Activated T-helper 2 cell treated with anti-CD3 and anti-CD28 coated beads, Interferon-gamma antibody, Interleukin-2, Interleukin-4, amounts not matched to agents 10 μg/mL and 5 μg/mL and 100 μg/mL, durations not matched to agents 14 hours and 24 hours and 36 hours (primary cell): ENCODE measurements at regions not wholly inside any gene's neighbourhood (a gene's known extent, or its start where the extent isn't known, plus 50 kb on each side); places are given as distances from the start of the nearest gene placed in this dataset.
"Not testable (repeated sequence)": the region's sequence is repeated elsewhere in the genome, so short reads cannot be mapped to it uniquely, and the experiment has no call there.

Experiments
- DNase-seq: peaks from one replicate; pipeline ENCODE4 v3.0.0; 2021; ENCODE audit warnings: low spot score
- H3K27ac Mint-ChIP-seq: one replicate; pipeline ENCODE4 v1.8.0; 2021; ENCODE audit warnings: mixed read lengths
- H3K27me3 Mint-ChIP-seq: one replicate; pipeline ENCODE4 v1.8.0; 2021; ENCODE audit warnings: low read depth, mixed read lengths
- H3K36me3 Mint-ChIP-seq: one replicate; pipeline ENCODE4 v1.8.0; 2021; ENCODE audit warnings: low read depth, mixed read lengths
- H3K4me1 Mint-ChIP-seq: one replicate; pipeline ENCODE4 v1.8.0; 2021; ENCODE audit warnings: low read depth, mixed read lengths
- H3K4me3 Mint-ChIP-seq: one replicate; pipeline ENCODE4 v1.8.0; 2021; ENCODE audit warnings: low read depth, mild to moderate bottlenecking, moderate library complexity, mixed read lengths
- H3K9me3 Mint-ChIP-seq: one replicate; pipeline ENCODE4 v1.8.0; 2021; ENCODE audit warnings: mixed read lengths
- intact Hi-C: fragments of 100-400 bp; cut with micrococcal nuclease; formaldehyde crosslinking; loops from one replicate; pipeline ENCODE4 v1.15.1; 2023

GRCh38 chr3:20575146-20575545 is 389.1 kb upstream of the SGO1 start:
- intact Hi-C loops: no loop called here
- H3K27ac Mint-ChIP-seq: no peak overlapping the region
- DNase-seq: no peak
- H3K36me3 Mint-ChIP-seq: no peaks in the 10 kb centered on the region
- H3K27me3 Mint-ChIP-seq: no peaks in the 10 kb centered on the region
- H3K4me3 Mint-ChIP-seq: no peak overlapping the region
- no peaks in the 10 kb centered on the region for H3K4me1 Mint-ChIP-seq
- no peaks in the 10 kb centered on the region for H3K9me3 Mint-ChIP-seq

GRCh38 chr3:20574746-20575145 is 388.7 kb upstream of the SGO1 start:
- no peaks in the 10 kb centered on the region for H3K27me3 Mint-ChIP-seq
- H3K4me1 Mint-ChIP-seq: no peaks in the 10 kb centered on the region
- no peak overlapping the region for H3K4me3 Mint-ChIP-seq
- H3K27ac Mint-ChIP-seq: no peak overlapping the region
- H3K36me3 Mint-ChIP-seq: no peaks in the 10 kb centered on the region
- no peak for DNase-seq
- intact Hi-C loops: no loop called here
- peaks cover under 1% of the 10 kb centered on the region for H3K9me3 Mint-ChIP-seq

GRCh38 chr3:20573175-20573574 is 387.2 kb upstream of the SGO1 start:
- no peak overlapping the region for H3K4me3 Mint-ChIP-seq
- H3K9me3 Mint-ChIP-seq: peaks cover 8% of the 10 kb centered on the region
- no peak overlapping the region for H3K27ac Mint-ChIP-seq
- no peak for DNase-seq
- no peaks in the 10 kb centered on the region for H3K27me3 Mint-ChIP-seq
- H3K4me1 Mint-ChIP-seq: no peaks in the 10 kb centered on the region
- no peaks in the 10 kb centered on the region for H3K36me3 Mint-ChIP-seq
- intact Hi-C loops: no loop called here

GRCh38 chr3:20572473-20572872 is 386.5 kb upstream of the SGO1 start:
- no peaks in the 10 kb centered on the region for H3K36me3 Mint-ChIP-seq
- H3K27ac Mint-ChIP-seq: no peak overlapping the region
- intact Hi-C loops: no loop called here
- H3K4me3 Mint-ChIP-seq: no peak overlapping the region
- H3K4me1 Mint-ChIP-seq: no peaks in the 10 kb centered on the region
- no peak for DNase-seq
- H3K27me3 Mint-ChIP-seq: no peaks in the 10 kb centered on the region
- H3K9me3 Mint-ChIP-seq: peaks cover 8% of the 10 kb centered on the region

GRCh38 chr3:20569310-20569709 is 383.3 kb upstream of the SGO1 start:
- DNase-seq: no peak
- H3K9me3 Mint-ChIP-seq: peaks cover 8% of the 10 kb centered on the region
- no peak overlapping the region for H3K4me3 Mint-ChIP-seq
- H3K27ac Mint-ChIP-seq: no peak overlapping the region
- H3K27me3 Mint-ChIP-seq: no peaks in the 10 kb centered on the region
- intact Hi-C loops: no loop called here
- no peaks in the 10 kb centered on the region for H3K4me1 Mint-ChIP-seq
- no peaks in the 10 kb centered on the region for H3K36me3 Mint-ChIP-seq

GRCh38 chr3:20564966-20565365 is 379.0 kb upstream of the SGO1 start:
- intact Hi-C loops: no loop called here
- no peaks in the 10 kb centered on the region for H3K36me3 Mint-ChIP-seq
- no peak overlapping the region for H3K4me3 Mint-ChIP-seq
- no peaks in the 10 kb centered on the region for H3K27me3 Mint-ChIP-seq
- H3K4me1 Mint-ChIP-seq: no peaks in the 10 kb centered on the region
- no peak overlapping the region for H3K27ac Mint-ChIP-seq
- no peak for DNase-seq
- H3K9me3 Mint-ChIP-seq: peaks cover 16% of the 10 kb centered on the region

- no peak overlapping the region for H3K27ac Mint-ChIP-seq
- H3K4me3 Mint-ChIP-seq: no peak overlapping the region
- intact Hi-C loops: no loop called here
- no peak for DNase-seq
- H3K36me3 Mint-ChIP-seq: no peaks in the 10 kb centered on the region
- no peaks in the 10 kb centered on the region for H3K4me1 Mint-ChIP-seq
- H3K27me3 Mint-ChIP-seq: no peaks in the 10 kb centered on the region
- peaks cover 8% of the 10 kb centered on the region for H3K9me3 Mint-ChIP-seq
These were observed 378.0 kb upstream of the SGO1 start for GRCh38 chr3:20563985-20564384.

- intact Hi-C loops: no loop called here
These were observed 377.2 kb upstream of the SGO1 start for GRCh38 chr3:20563251-20563650.

GRCh38 chr3:20561166-20561565 is 375.2 kb upstream of the SGO1 start:
- no peaks in the 10 kb centered on the region for H3K4me1 Mint-ChIP-seq
- no peaks in the 10 kb centered on the region for H3K36me3 Mint-ChIP-seq
- intact Hi-C loops: no loop called here
- no peak overlapping the region for H3K27ac Mint-ChIP-seq
- DNase-seq: no peak
- peaks cover 8% of the 10 kb centered on the region for H3K9me3 Mint-ChIP-seq
- H3K4me3 Mint-ChIP-seq: no peak overlapping the region
- H3K27me3 Mint-ChIP-seq: no peaks in the 10 kb centered on the region

More at GRCh38 chr3:20563251-20563650, 377.2 kb upstream of the SGO1 start:
- DNase-seq: no peak
- Mint-ChIP-seq H3K4me1 (no peaks in the 10 kb centered on the region), H3K9me3 (peaks cover 8% of the 10 kb centered on the region), H3K27me3 (no peaks in the 10 kb centered on the region), H3K27ac (no peak overlapping the region), H3K36me3 (no peaks in the 10 kb centered on the region), H3K4me3 (no peak overlapping the region)

- intact Hi-C loops, H3K36me3 Mint-ChIP-seq, DNase-seq, H3K4me1 Mint-ChIP-seq, H3K27ac Mint-ChIP-seq, H3K4me3 Mint-ChIP-seq, H3K27me3 Mint-ChIP-seq, H3K9me3 Mint-ChIP-seq: not testable (repeated sequence)
These were observed 374.4 kb upstream of the SGO1 start for GRCh38 chr3:20560446-20560845.

GRCh38 chr3:20558161-20558560 is 372.2 kb upstream of the SGO1 start:
- no peak overlapping the region for H3K27ac Mint-ChIP-seq
- no peak overlapping the region for H3K4me3 Mint-ChIP-seq
- no peaks in the 10 kb centered on the region for H3K36me3 Mint-ChIP-seq
- H3K4me1 Mint-ChIP-seq: no peaks in the 10 kb centered on the region
- H3K9me3 Mint-ChIP-seq: peaks cover 4% of the 10 kb centered on the region
- no peaks in the 10 kb centered on the region for H3K27me3 Mint-ChIP-seq
- intact Hi-C loops: no loop called here
- DNase-seq: no peak

- Mint-ChIP-seq H3K36me3 (no peaks in the 10 kb centered on the region), H3K27me3 (no peaks in the 10 kb centered on the region), H3K4me3 (no peak overlapping the region), H3K27ac (no peak overlapping the region), H3K9me3 (peaks cover 8% of the 10 kb centered on the region), H3K4me1 (no peaks in the 10 kb centered on the region)
- intact Hi-C loops: no loop called here
- DNase-seq: no peak
These were observed 370.7 kb upstream of the SGO1 start for GRCh38 chr3:20556661-20557060.

GRCh38 chr3:20552605-20553275 is 366.7 kb upstream of the SGO1 start:
- H3K27ac Mint-ChIP-seq: no peak overlapping the region
- H3K9me3 Mint-ChIP-seq: peaks cover 18% of the 10 kb centered on the region
- no peaks in the 10 kb centered on the region for H3K27me3 Mint-ChIP-seq

More at GRCh38 chr3:20552605-20553275, 366.7 kb upstream of the SGO1 start:
- no peaks in the 10 kb centered on the region for H3K36me3 Mint-ChIP-seq
- H3K4me3 Mint-ChIP-seq: no peak overlapping the region
- no peaks in the 10 kb centered on the region for H3K4me1 Mint-ChIP-seq
- no peak for DNase-seq
- intact Hi-C loops: no loop called here
